HG03045 (cell line): ENCODE measurements at regions not wholly inside any gene's neighbourhood (a gene's known extent, or its start where the extent isn't known, plus 50 kb on each side); places are given as distances from the start of the nearest gene placed in this dataset.

ENCODE experiments used
- ATAC-seq: cut with Tn5 transposase; IDR thresholded peaks from one replicate; pipeline ENCODE4 v1.9.1; 2021; ENCODE audit warnings: mild to moderate bottlenecking, moderate library complexity; ENCODE audit not compliant: unreplicated experiment

DNA sequence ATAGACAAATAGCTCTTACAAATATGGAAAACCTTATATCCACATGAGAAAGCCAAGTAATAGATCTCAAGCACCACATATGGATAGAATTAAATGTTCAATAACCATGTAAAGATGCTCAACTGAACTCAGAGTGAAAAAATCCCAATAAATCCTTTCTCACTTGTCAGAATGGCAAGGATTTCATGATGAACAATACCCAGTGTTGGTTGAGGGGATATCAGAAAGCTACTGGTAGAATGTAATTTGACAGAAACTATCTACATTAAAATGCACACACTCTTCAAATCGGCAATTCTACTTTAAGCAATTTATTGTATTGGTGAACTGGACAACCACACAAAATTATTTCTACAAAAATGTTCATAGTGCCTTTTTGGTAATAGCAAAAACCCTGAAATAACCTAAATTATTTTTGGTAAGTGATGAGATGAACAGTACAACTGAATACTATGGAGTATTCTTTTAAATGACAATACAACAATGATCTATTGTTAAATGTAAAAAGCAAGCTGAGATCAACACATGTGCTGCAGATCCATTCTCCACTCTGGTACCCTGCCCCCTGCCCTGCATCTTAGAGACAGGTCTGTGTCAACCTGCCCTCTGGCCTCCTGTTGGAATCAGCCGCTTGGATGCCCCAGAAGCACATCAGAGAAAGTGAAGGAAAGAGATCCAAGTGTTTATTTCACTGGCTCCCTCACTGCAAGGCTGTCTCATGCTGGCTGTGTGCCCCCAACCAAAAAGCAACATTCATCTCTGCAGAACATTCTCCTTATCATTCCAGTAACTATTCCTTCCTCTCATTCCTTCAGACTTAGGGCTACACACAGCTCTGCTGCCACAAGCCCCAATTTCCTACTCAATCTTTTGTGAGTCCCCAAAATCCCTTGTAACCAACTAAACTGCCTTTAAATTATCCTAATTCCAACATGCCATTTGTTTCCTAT is 442.5 kb downstream of the LRATD1 start:
- ATAC-seq, result no peak

GRCh38 chr2:15076668-15077067 is 444.2 kb downstream of the LRATD1 start:
- ATAC-seq, result no peak

DNA sequence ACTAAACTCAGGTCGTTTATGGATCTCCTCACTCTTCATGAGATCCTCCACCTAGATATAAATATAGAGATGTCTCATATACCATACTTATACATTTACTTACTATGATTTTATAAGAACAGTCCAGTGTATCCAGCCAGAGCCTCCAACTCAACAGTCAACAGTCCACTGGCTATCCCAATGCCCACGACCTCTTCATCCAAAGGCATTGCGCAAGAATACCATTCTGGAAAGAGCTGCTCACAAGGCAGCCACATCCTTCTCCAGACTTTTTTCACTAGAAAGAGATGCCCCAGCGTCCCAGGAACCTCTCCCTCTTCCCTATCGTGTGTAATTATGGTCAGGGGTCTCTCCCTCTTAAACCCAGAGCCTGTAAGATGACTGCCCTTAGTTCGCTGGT is 448.8 kb downstream of the LRATD1 start:
- no peak for ATAC-seq

DNA sequence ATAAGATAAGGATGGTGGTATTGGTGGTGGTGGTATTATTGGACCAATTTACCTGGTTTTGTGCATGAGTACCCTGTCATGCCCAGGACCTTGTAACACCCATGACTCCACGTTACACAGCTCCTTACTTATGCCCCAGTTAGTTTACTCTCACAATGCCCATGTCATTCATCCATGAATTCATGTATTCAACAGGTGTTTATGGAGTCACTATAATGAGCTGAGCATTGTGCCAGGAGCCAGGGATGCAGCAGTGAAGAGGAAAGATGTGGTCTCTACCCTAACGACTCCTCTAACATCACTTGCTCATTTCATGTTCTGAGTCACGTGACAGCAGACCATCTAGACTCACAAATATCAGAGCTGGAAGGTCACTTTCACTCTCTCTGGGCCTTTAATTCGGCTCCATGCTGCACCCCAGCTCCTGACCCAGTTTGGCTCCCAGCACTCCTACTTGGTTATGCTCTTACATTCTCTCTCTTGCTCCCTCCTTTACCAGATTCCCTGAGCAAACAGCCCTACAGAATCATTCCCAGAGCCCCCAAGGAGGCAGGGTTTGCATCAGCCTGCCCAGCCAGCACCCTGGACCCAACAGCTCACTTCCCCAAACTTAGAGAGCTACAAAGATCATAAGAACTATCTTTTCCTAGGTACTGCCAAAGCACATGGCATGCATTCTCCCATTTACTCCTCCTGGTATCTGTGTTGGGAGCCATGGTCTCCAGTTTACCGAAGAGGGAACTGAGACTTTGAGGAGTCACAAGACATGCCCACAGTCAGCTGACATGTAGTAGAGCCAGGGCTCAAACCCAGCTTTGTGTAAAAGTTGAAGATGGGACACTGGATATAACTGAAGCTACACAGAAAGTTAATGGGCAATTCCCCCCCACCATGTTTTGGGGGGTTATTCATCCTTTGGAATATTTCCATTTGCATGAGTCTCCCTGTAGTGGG is 449.9 kb downstream of the LRATD1 start:
- no peak for ATAC-seq

DNA sequence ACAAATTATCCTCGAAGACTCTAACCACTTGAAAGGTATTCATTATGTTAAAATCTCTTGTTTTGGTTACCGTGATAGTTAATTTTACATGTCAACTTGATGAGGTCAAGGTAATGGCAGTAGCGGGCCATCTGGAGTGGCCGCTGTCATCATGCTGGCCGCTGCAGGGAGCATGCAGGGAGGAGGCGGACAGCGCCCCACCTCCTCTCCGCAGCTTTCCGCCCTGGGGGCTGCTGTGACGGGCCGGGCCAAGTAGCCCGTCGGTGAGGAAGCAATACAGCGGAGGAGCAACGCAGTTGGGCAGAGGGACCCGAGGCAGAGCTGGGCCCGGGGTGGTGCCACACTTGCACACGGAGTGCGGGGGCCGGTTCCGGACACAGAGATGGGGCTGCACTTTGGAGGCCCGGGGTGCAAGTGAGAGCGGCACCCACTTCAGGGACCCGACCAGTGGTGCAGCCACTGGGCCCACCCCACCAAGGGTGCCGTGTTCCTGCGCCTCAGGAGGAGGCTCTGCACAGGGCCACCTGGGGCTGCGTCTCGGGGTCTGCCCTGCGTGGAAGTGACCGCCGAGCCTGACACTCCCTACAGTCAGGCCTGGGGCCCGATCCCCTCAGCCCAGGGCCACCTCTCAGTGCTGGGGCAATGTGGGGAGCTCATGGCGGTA is 452.4 kb downstream of the LRATD1 start:
- no peak for ATAC-seq

- ATAC-seq, result no peak
These were observed 459.7 kb downstream of the LRATD1 start for GRCh38 chr2:15092181-15092580.

DNA sequence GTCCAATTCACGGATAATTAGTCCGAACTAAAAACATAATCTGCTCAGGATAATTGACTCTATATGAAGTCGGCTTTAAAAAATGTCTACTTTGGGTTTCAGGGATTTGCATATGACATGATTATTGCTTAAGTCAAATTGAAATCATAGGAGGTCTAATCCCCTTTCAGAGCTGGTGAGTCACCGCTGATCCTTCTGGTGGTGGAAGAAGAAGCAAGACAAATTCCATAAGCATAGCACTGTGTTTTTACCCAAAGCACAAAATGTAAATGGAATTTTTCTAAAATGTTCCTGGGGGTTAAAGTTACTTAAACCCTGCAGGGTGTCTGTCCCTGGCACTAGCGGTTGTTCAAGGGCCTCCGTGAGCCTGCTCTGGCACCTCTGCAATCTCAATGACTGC is 460.2 kb downstream of the LRATD1 start:
- ATAC-seq, result no peak

DNA sequence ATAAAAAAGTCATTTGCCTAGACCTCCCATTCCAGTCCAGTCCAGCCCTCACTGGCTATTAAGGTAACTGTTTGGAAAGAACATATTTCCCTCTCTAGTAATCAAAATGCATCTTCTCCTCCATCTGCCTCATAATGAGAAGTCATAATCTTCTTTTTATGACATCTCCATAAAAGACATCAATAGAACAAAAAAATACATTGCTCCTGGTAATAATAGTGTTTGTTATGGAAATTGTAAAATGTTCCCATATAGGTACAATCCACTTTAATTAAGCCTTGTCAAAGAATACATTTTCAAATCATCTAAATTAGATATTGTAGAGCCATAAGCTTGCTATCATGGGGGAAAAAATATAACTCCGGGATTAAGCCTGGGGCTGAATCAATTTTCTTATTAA is 461.6 kb downstream of the LRATD1 start:
- ATAC-seq, result no peak

DNA sequence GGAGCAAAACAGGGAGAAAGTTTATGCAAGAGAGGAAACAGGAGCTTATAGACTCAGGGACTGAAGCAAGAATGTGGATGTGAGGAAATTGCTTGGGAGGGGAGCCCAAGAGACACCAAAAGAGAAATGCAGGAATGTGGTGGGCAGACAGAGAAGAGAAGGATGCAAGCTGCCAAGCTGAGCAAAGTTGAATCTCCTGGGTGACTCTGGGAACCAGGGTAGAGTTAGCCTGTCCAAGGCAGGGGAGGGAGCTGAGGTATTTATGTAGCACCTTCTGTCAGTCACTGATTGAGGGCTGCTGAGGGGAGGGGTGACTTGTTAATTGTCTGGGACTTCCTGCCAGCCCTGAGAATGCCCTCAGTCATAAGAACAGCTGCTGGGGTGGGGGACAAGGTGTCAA is 464.3 kb downstream of the NBAS start:
- no peak for ATAC-seq

DNA sequence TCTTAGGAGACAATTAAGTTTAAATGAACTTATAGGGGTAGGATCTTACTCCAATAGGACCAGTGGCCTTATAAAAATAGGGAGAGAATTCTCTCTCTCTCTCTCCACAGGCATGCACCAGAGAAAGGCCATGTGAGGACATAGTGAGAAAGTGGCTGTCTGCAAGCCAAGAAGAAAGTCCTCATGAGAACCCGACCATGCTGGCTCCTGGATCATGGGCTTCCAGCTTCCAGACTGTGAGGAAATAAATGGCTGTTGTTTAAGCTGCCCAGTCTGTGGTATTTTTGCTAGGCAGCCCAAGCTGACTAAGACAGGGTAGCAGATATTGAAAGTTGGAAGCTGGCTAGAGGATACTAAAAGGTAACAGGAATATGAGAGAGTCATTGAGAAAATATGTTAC is 454.0 kb downstream of the NBAS start:
- no peak for ATAC-seq

- no peak for ATAC-seq
These were observed 449.4 kb downstream of the NBAS start for GRCh38 chr2:15111718-15112117.

- ATAC-seq, result no peak
These were observed 448.9 kb downstream of the NBAS start for GRCh38 chr2:15112216-15112615.

DNA sequence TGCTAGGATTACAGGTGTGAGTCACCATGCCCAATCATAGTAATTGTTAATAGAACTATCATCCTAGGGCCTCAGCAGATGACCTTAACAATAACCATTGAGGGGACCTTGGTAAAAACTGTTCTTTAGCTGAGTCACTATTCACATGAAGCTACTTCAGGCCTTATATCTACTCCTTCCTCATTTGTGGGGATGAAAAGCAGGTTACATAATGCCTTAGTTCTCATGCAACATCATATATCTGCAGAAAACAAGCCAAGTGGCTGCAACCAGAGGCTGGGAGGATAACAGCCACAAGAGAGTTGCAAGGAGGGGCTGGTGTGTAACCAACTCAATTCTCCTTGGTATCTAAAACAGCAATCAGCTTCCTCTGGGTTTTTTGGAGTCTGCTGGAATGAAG is 445.4 kb downstream of the NBAS start:
- ATAC-seq, result no peak

- ATAC-seq, result no peak
These were observed 444.3 kb downstream of the NBAS start for GRCh38 chr2:15116830-15117229.
